SK-N-SH treated with all-trans-retinoic acid at 6 μM for 48 hours (cell line): ENCODE measurements at regions not wholly inside any gene's neighbourhood (a gene's known extent, or its start where the extent isn't known, plus 50 kb on each side); places are given as distances from the start of the nearest gene placed in this dataset.

ENCODE experiments used
- ISL1 ChIP-seq: fragments of 250-450 bp; sonication (Bioruptor Pico); IDR thresholded peaks from 2 replicates; pipeline ENCODE4 v2.1.2; 2022; ENCODE audit warnings: mild to moderate bottlenecking, moderate library complexity
- RARB ChIP-seq: fragments of 250-450 bp; sonication (Bioruptor Pico); IDR thresholded peaks from 2 replicates; pipeline ENCODE4 v1.8.0; 2021; ENCODE audit warnings: mild to moderate bottlenecking, moderate library complexity
- SNAI2 ChIP-seq: fragments of 250-450 bp; sonication (Bioruptor Pico); IDR thresholded peaks from 2 replicates; pipeline ENCODE4 v1.5.0; 2020; ENCODE audit warnings: mild to moderate bottlenecking, moderate library complexity

- TF ChIP-seq SNAI2 (CRISPR knock-in tag) (no peak), RARB (CRISPR knock-in tag) (no peak), ISL1 (CRISPR knock-in tag) (no peak)
These were observed 237.2 kb upstream of the DCN start for GRCh38 chr12:91419809-91420208.
